B cell (primary cell): ENCODE measurements at regions not wholly inside any gene's neighbourhood (a gene's known extent, or its start where the extent isn't known, plus 50 kb on each side); places are given as distances from the start of the nearest gene placed in this dataset.

Experiments
- EZH2 ChIP-seq: IDR thresholded peaks from 2 replicates; pipeline ENCODE4 v1.6.1; 2012; ENCODE audit warnings: borderline replicate concordance, low read depth, mild to moderate bottlenecking, moderate library complexity, low read length; ENCODE audit not compliant: insufficient read depth, poor library complexity, severe bottlenecking
- TF ChIP-seq, protein P1 (sequence below): fragments of 200-600 bp; IDR thresholded peaks from one replicate; pipeline ENCODE4 v1.8.0; 2022; ENCODE audit warnings: antibody characterized with exemption, mild to moderate bottlenecking

DNA sequence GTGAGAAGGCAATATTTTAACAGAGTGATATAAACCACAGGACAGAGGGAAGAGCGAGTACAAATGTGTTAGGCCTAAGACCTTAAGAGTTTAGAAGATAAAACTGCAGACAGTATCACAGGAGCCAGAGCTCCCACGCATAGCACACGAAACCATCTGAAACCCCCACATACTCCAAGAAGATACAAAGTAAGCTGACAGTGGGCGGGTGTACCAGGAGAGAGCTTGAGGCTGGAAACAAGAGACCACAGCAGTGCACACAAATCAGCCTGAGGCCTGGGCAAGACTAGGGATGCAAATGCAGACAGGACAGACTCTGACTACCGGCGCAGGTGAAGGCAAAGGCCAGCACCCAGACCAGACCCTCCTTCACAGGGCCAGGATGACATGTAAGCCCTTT, 54.1 kb upstream of the ARHGAP24 start:
- TF ChIP-seq, protein P1, sequence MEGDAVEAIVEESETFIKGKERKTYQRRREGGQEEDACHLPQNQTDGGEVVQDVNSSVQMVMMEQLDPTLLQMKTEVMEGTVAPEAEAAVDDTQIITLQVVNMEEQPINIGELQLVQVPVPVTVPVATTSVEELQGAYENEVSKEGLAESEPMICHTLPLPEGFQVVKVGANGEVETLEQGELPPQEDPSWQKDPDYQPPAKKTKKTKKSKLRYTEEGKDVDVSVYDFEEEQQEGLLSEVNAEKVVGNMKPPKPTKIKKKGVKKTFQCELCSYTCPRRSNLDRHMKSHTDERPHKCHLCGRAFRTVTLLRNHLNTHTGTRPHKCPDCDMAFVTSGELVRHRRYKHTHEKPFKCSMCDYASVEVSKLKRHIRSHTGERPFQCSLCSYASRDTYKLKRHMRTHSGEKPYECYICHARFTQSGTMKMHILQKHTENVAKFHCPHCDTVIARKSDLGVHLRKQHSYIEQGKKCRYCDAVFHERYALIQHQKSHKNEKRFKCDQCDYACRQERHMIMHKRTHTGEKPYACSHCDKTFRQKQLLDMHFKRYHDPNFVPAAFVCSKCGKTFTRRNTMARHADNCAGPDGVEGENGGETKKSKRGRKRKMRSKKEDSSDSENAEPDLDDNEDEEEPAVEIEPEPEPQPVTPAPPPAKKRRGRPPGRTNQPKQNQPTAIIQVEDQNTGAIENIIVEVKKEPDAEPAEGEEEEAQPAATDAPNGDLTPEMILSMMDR, result no peak
- TF ChIP-seq EZH2, result no peak
